Suprapubic skin (tissue), 4 donors: ENCODE measurements at regions not wholly inside any gene's neighbourhood (a gene's known extent, or its start where the extent isn't known, plus 50 kb on each side); places are given as distances from the start of the nearest gene placed in this dataset.

ENCODE experiments used
- CTCF ChIP-seq, 2 donors: fragments of 200-600 bp in 1 of 2; fragments of 450-650 bp in 1 of 2; sonication (generic) in 1 of 2; IDR thresholded peaks; one replicate each; pipeline ENCODE4 v1.5.1; 2016 to 2019; ENCODE audit warnings: antibody characterized with exemption in 2 of 2, mild to moderate bottlenecking in 1 of 2, moderate library complexity in 1 of 2
- EP300 ChIP-seq: sonication (generic); formaldehyde crosslinking; IDR thresholded peaks from one replicate; pipeline ENCODE4 v1.6.1; 2017; ENCODE audit warnings: antibody characterized with exemption
- POLR2A ChIP-seq, 2 donors: fragments of 450-650 bp; IDR thresholded peaks; one replicate each; pipeline ENCODE4 v1.6.1; 2017; ENCODE audit warnings: antibody characterized with exemption in 2 of 2, mild to moderate bottlenecking in 2 of 2, moderate library complexity in 2 of 2
- POLR2AphosphoS5 ChIP-seq, 3 donors: sonication (generic); formaldehyde crosslinking; IDR thresholded peaks; one replicate each; pipeline ENCODE4 v1.6.1; 2017; ENCODE audit warnings: antibody characterized with exemption in 3 of 3

GRCh38 chr2:235155163-235155562 is 203.3 kb downstream of the SH3BP4 start:
- TF ChIP-seq CTCF (IDR thresholded peaks at IDR 0.05), result no peak
- TF ChIP-seq EP300, result no peak
- TF ChIP-seq POLR2A (IDR thresholded peaks at IDR 0.05), result no peak
- TF ChIP-seq POLR2AphosphoS5 (IDR thresholded peaks at IDR 0.05), result no peak
